ENCODE measurements at regions not wholly inside any gene's neighbourhood (a gene's known extent, or its start where the extent isn't known, plus 50 kb on each side); places are given as distances from the start of the nearest gene placed in this dataset.

- no peak for DNase-seq
These were observed 330.2 kb downstream of the TMEM114 start for GRCh38 chr16:8260140-8260539.

GRCh38 chr16:8258523-8258922, 331.8 kb downstream of the TMEM114 start:
- DNase-seq = no peak

GRCh38 chr16:8257561-8257960, 332.8 kb downstream of the TMEM114 start:
- no peak for DNase-seq

- no peak for DNase-seq
These were observed 335.9 kb downstream of the TMEM114 start for GRCh38 chr16:8254405-8254804.

- DNase-seq = no peak
These were observed 336.6 kb downstream of the TMEM114 start for GRCh38 chr16:8253718-8254117.

GRCh38 chr16:8251727-8252126, 338.6 kb downstream of the TMEM114 start:
- no peak for DNase-seq

GRCh38 chr16:8251298-8251697, 339.0 kb downstream of the TMEM114 start:
- no peak for DNase-seq

GRCh38 chr16:8247993-8248392, 342.3 kb downstream of the TMEM114 start:
- DNase-seq = no peak

- no peak for DNase-seq
These were observed 346.3 kb downstream of the TMEM114 start for GRCh38 chr16:8243981-8244380.

- DNase-seq = no peak
These were observed 348.9 kb downstream of the TMEM114 start for GRCh38 chr16:8241408-8241807.

- DNase-seq = no peak
These were observed 350.9 kb downstream of the TMEM114 start for GRCh38 chr16:8239443-8239842.

- no peak for DNase-seq
These were observed 352.9 kb downstream of the TMEM114 start for GRCh38 chr16:8237452-8237851.

- no peak for DNase-seq
These were observed 353.5 kb downstream of the TMEM114 start for GRCh38 chr16:8236816-8237215.

GRCh38 chr16:8230497-8230896, 359.8 kb downstream of the TMEM114 start:
- DNase-seq = no peak

- no peak for DNase-seq
These were observed 361.2 kb downstream of the TMEM114 start for GRCh38 chr16:8229011-8229520.

- no peak for DNase-seq
These were observed 373.1 kb downstream of the TMEM114 start for GRCh38 chr16:8217201-8217600.

GRCh38 chr16:8204769-8205168, 385.5 kb downstream of the TMEM114 start:
- no peak for DNase-seq

- no peak for DNase-seq
These were observed 386.2 kb downstream of the TMEM114 start for GRCh38 chr16:8204096-8204495.

- DNase-seq = no peak
These were observed 387.2 kb downstream of the TMEM114 start for GRCh38 chr16:8203101-8203500.

- DNase-seq = no peak
These were observed 389.5 kb downstream of the TMEM114 start for GRCh38 chr16:8200839-8201238.

- DNase-seq = no peak
These were observed 390.9 kb downstream of the TMEM114 start for GRCh38 chr16:8199390-8199789.

- no peak for DNase-seq
These were observed 395.5 kb downstream of the TMEM114 start for GRCh38 chr16:8194794-8195193.

GRCh38 chr16:8188841-8189240, 401.5 kb downstream of the TMEM114 start:
- no peak for DNase-seq

- DNase-seq = no peak
These were observed 402.4 kb downstream of the TMEM114 start for GRCh38 chr16:8187782-8188372.

- DNase-seq = no peak
These were observed 405.5 kb downstream of the TMEM114 start for GRCh38 chr16:8184854-8185253.
